Caco-2 (cell line): ENCODE measurements at regions not wholly inside any gene's neighbourhood (a gene's known extent, or its start where the extent isn't known, plus 50 kb on each side); places are given as distances from the start of the nearest gene placed in this dataset.

Experiments used
- BruUV-seq: library from RNA; stranded (reverse); fragments of 400-500 nt; replicated peaks from 2 replicates; lab custom pipeline; 2021; lab: Mats Ljungman, UMichigan
- CTCF ChIA-PET: fragments of 300-600 bp; sonication (Branson Sonifier 250); formaldehyde crosslinking; loops from one replicate; lab custom pipeline; 2022; ENCODE audit warnings: antibody characterized with exemption; lab: Charles Lee
- POLR2A ChIA-PET: fragments of 300-600 bp; sonication (Branson Sonifier 250); formaldehyde crosslinking; loops from one replicate; lab custom pipeline; 2022; ENCODE audit warnings: antibody characterized with exemption; lab: Charles Lee
- DNase-seq, 2 experiments: peaks; one replicate each; pipeline versions ENCODE4 v3.0.0 to v3.0.0-alpha.2; 2020 to 2022
- H3K27me3 ChIP-seq: replicated peaks from 2 replicates; pipeline ENCODE4 v1.6.0; 2011; ENCODE audit warnings: low read length; ENCODE audit not compliant: control insufficient read depth, insufficient read depth
- H3K36me3 ChIP-seq: 2 replicates; pipeline ENCODE4 v1.5.1; 2011; ENCODE audit warnings: low read length; ENCODE audit not compliant: control insufficient read depth, insufficient read depth
- H3K4me1 ChIP-seq: fragments of 250-450 bp; sonication (Bioruptor Pico); 2 replicates; pipeline ENCODE4 v1.5.1; 2020; ENCODE audit warnings: mild to moderate bottlenecking
- H3K4me3 ChIP-seq: 2 replicates; pipeline ENCODE4 v1.5.1; 2011; ENCODE audit warnings: low read depth, mild to moderate bottlenecking, control low read depth, low read length
- H3K9me3 ChIP-seq: fragments of 250-450 bp; sonication (Bioruptor Pico); 2 replicates; pipeline ENCODE4 v1.5.1; 2020; ENCODE audit warnings: mild to moderate bottlenecking, moderate library complexity
- H3K27ac Mint-ChIP-seq: one replicate; pipeline ENCODE4 v1.8.0; 2022; ENCODE audit warnings: mixed read lengths; ENCODE audit not compliant: unreplicated experiment
- H3K27me3 Mint-ChIP-seq: one replicate; pipeline ENCODE4 v1.8.0; 2022; ENCODE audit warnings: mixed read lengths; ENCODE audit not compliant: insufficient read depth, unreplicated experiment
- H3K36me3 Mint-ChIP-seq: one replicate; pipeline ENCODE4 v1.8.0; 2022; ENCODE audit warnings: mild to moderate bottlenecking, mixed read lengths; ENCODE audit not compliant: insufficient read depth, unreplicated experiment
- H3K4me1 Mint-ChIP-seq: one replicate; pipeline ENCODE4 v1.8.0; 2022; ENCODE audit warnings: low read depth, mixed read lengths; ENCODE audit not compliant: unreplicated experiment
- H3K4me3 Mint-ChIP-seq: one replicate; pipeline ENCODE4 v1.8.0; 2022; ENCODE audit warnings: mild to moderate bottlenecking, moderate library complexity, mixed read lengths; ENCODE audit not compliant: unreplicated experiment
- H3K9me3 Mint-ChIP-seq: one replicate; pipeline ENCODE4 v1.8.0; 2022; ENCODE audit warnings: mixed read lengths; ENCODE audit not compliant: unreplicated experiment
- intact Hi-C: fragments of 100-400 bp; cut with micrococcal nuclease; formaldehyde crosslinking; loops from one replicate; pipeline ENCODE4 v1.10.0; 2022; ENCODE audit not compliant: unreplicated experiment
- TF ChIP-seq, protein P1 (sequence below), 2 experiments: fragments of 200-600 bp in 1 of 2; IDR thresholded peaks; 1 replicate in 1 of 2; 2 replicates in 1 of 2; pipeline versions ENCODE4 v1.5.1 to v1.8.0; 2011 to 2022; ENCODE audit warnings: antibody characterized with exemption in 1 of 2, control low read depth in 1 of 2, inconsistent platforms in 1 of 2, low read depth in 1 of 2, low read length in 1 of 2, mild to moderate bottlenecking in 1 of 2, moderate library complexity in 1 of 2; ENCODE audit not compliant: insufficient read depth in 1 of 2, severe bottlenecking in 1 of 2, unreplicated experiment in 1 of 2

DNA sequence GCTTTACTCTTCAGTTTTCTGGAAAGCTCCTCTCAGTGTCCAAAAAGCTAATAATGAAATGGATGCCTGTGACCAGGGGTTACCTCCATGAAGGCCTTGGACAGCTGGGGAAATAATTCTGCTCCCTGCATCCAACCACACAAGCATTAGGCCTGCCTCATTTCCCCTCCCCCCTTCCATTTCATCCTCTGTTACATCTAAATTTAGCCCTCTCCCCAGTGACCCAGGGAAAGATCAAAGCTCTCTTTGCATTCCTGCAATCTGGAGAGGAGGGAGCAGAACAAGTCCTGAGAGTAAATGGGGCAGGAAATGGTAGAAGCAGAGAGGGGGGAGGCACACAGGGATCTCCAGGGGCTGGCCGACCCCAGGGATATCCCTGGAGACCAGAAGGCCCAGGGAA, 452.7 kb downstream of the TSHZ3 start:
- no peaks in the 10 kb centered on the region for H3K36me3 ChIP-seq
- no TSS peak for BruUV-seq
- intact Hi-C loops: no loop called here
- ChIA-PET CTCF (no interaction called here), POLR2A (no interaction called here)
- H3K27me3 ChIP-seq: no peaks in the 10 kb centered on the region
- H3K4me3 ChIP-seq: no peak overlapping the region
- H3K36me3 Mint-ChIP-seq: no peaks in the 10 kb centered on the region
- H3K27me3 Mint-ChIP-seq: peaks cover 8% of the 10 kb centered on the region
- H3K27ac Mint-ChIP-seq: no peak overlapping the region
- H3K4me1 ChIP-seq: no peaks in the 10 kb centered on the region
- no peaks in the 10 kb centered on the region for H3K9me3 Mint-ChIP-seq
- no peak for DNase-seq
- H3K4me1 Mint-ChIP-seq: no peaks in the 10 kb centered on the region
- TF ChIP-seq, protein P1, sequence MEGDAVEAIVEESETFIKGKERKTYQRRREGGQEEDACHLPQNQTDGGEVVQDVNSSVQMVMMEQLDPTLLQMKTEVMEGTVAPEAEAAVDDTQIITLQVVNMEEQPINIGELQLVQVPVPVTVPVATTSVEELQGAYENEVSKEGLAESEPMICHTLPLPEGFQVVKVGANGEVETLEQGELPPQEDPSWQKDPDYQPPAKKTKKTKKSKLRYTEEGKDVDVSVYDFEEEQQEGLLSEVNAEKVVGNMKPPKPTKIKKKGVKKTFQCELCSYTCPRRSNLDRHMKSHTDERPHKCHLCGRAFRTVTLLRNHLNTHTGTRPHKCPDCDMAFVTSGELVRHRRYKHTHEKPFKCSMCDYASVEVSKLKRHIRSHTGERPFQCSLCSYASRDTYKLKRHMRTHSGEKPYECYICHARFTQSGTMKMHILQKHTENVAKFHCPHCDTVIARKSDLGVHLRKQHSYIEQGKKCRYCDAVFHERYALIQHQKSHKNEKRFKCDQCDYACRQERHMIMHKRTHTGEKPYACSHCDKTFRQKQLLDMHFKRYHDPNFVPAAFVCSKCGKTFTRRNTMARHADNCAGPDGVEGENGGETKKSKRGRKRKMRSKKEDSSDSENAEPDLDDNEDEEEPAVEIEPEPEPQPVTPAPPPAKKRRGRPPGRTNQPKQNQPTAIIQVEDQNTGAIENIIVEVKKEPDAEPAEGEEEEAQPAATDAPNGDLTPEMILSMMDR (IDR thresholded peaks at IDR 0.05; ENCODE audit: insufficient read depth in 1 of 2, low read depth in 1 of 2, low read length in 1 of 2, severe bottlenecking in 1 of 2, unreplicated experiment in 1 of 2): no peak
- no peak overlapping the region for H3K4me3 Mint-ChIP-seq
- H3K9me3 ChIP-seq: no peaks in the 10 kb centered on the region

DNA sequence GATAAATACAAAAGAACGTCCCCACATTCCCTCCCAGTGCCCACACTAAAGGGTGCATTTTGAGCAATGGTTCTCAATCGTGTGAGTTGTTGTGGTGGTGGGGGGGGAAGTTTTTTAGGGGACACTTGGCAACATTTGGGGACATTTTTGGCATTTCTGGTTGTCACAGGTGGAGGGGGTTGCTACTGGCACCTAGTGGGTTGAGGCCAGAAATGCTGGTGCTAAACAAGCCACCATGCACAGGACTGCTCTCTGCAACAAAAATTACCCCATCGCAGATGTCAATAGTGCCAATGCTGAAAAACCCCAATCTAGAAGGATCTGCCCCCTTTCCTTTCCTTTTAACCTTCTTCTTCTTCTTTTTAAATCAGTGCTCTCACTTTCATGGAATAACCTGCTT, 453.3 kb downstream of the TSHZ3 start:
- no TSS peak for BruUV-seq
- CTCF ChIA-PET: no interaction called here
- no peak overlapping the region for H3K4me3 ChIP-seq

DNA sequence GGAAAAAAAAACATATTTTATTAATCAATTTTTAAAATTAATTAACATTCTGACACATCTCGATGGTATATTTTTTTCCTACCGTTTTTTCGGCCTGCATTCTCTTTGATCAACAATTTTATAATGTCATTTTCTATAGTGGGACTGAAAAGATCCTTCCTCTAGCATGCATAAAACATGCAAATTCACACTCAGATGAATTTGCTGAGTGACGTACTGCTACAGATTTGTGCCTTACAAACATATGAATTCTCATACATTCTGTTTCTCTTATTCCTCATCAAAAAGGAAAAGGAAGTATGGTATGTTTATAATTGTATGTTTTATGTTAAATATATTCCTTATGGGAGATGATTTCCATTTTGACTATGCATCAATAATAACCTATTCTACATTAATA, 458.2 kb downstream of the TSHZ3 start:
- no peak for DNase-seq
- H3K9me3 ChIP-seq: no peaks in the 10 kb centered on the region
- no peaks in the 10 kb centered on the region for H3K4me1 ChIP-seq

More for the DNA sequence above, 453.3 kb downstream of the TSHZ3 start:
- no peaks in the 10 kb centered on the region for H3K4me1 ChIP-seq
- Mint-ChIP-seq H3K9me3 (no peaks in the 10 kb centered on the region), H3K4me3 (no peak overlapping the region), H3K27me3 (peaks cover 8% of the 10 kb centered on the region), H3K36me3 (no peaks in the 10 kb centered on the region), H3K27ac (no peak overlapping the region), H3K4me1 (no peaks in the 10 kb centered on the region)
- TF ChIP-seq, protein P1 (IDR thresholded peaks at IDR 0.05; ENCODE audit: insufficient read depth in 1 of 2, low read depth in 1 of 2, low read length in 1 of 2, severe bottlenecking in 1 of 2, unreplicated experiment in 1 of 2): no peak
- H3K9me3 ChIP-seq: no peaks in the 10 kb centered on the region
- no peaks in the 10 kb centered on the region for H3K36me3 ChIP-seq
- POLR2A ChIA-PET: no interaction called here
- DNase-seq: no peak
- no peaks in the 10 kb centered on the region for H3K27me3 ChIP-seq
- intact Hi-C loops: no loop called here

More for the DNA sequence above, 458.2 kb downstream of the TSHZ3 start:
- Mint-ChIP-seq H3K4me1 (no peaks in the 10 kb centered on the region), H3K4me3 (no peak overlapping the region), H3K9me3 (no peaks in the 10 kb centered on the region), H3K27me3 (peaks cover 17% of the 10 kb centered on the region), H3K36me3 (no peaks in the 10 kb centered on the region), H3K27ac (no peak overlapping the region)
- Histone ChIP-seq H3K4me3 (no peak overlapping the region), H3K36me3 (no peaks in the 10 kb centered on the region), H3K27me3 (no peaks in the 10 kb centered on the region)
- intact Hi-C loops: no loop called here
- ChIA-PET CTCF (no interaction called here), POLR2A (no interaction called here)
- no TSS peak for BruUV-seq
- TF ChIP-seq, protein P1 (IDR thresholded peaks at IDR 0.05; ENCODE audit: insufficient read depth in 1 of 2, low read depth in 1 of 2, low read length in 1 of 2, severe bottlenecking in 1 of 2, unreplicated experiment in 1 of 2): no peak
